Colonic mucosa (tissue), 4 donors: ENCODE measurements at regions not wholly inside any gene's neighbourhood (a gene's known extent, or its start where the extent isn't known, plus 50 kb on each side); places are given as distances from the start of the nearest gene placed in this dataset.
A peak's percentile ranks its signal among the peaks of the same experiment; 100 is the strongest.
"Not testable (repeated sequence)": the region's sequence is repeated elsewhere in the genome, so short reads cannot be mapped to it uniquely, and the experiment has no call there.

Source experiments
- DNase-seq: peaks from one replicate; pipeline ENCODE4 v3.0.0-alpha.2; 2020
- H3K27ac ChIP-seq: fragments of 200-600 bp; one replicate; pipeline ENCODE4 v1.8.0; 2021
- H3K27me3 ChIP-seq: fragments of 200-600 bp; one replicate; pipeline ENCODE4 v1.8.0; 2021
- H3K36me3 ChIP-seq: fragments of 200-600 bp; one replicate; pipeline ENCODE4 v1.8.0; 2021
- H3K4me1 ChIP-seq: fragments of 200-600 bp; one replicate; pipeline ENCODE4 v1.8.0; 2021; ENCODE audit warnings: mild to moderate bottlenecking
- H3K4me3 ChIP-seq: fragments of 200-600 bp; one replicate; pipeline ENCODE4 v1.8.0; 2021
- H3K9ac ChIP-seq, 2 donors: one replicate each; pipeline ENCODE4 v1.7.0; 2013; ENCODE audit warnings: control low read depth in 2 of 2, low read depth in 2 of 2, low read length in 2 of 2
- H3K9me3 ChIP-seq: fragments of 200-600 bp; one replicate; pipeline ENCODE4 v1.8.0; 2021
- CTCF ChIP-seq: fragments of 200-600 bp; IDR thresholded peaks from one replicate; pipeline ENCODE4 v1.8.0; 2022; ENCODE audit warnings: antibody characterized with exemption, mild to moderate bottlenecking
- intact Hi-C: fragments of 100-400 bp; cut with DNase I; formaldehyde crosslinking; loops from one replicate; pipeline ENCODE4 v1.14.1; 2022
- donor health status: healthy.
- donor health status: DM: no; HTN: no; CAD: no.
- donor health status: DM: no; HTN: no; CAD: no.

- H3K27me3 ChIP-seq = no peaks in the 10 kb centered on the region
- H3K27ac ChIP-seq = no peak overlapping the region
- H3K9ac ChIP-seq = no peak overlapping the region
- H3K9me3 ChIP-seq = no peaks in the 10 kb centered on the region
- no peak for TF ChIP-seq CTCF
- intact Hi-C loops = no loop called here
- no peaks in the 10 kb centered on the region for H3K36me3 ChIP-seq
- no peaks in the 10 kb centered on the region for H3K4me1 ChIP-seq
- DNase-seq = no peak
- no peak overlapping the region for H3K4me3 ChIP-seq
Measured at GRCh38 chr5:108696951-108697715, 50.6 kb upstream of the FER start.

- no peaks in the 10 kb centered on the region for H3K9me3 ChIP-seq
- no peaks in the 10 kb centered on the region for H3K36me3 ChIP-seq
- no peak overlapping the region for H3K27ac ChIP-seq
- H3K4me3 ChIP-seq = no peak overlapping the region
- no peak overlapping the region for H3K9ac ChIP-seq
- intact Hi-C loops = no loop called here
- H3K4me1 ChIP-seq = no peaks in the 10 kb centered on the region
- DNase-seq = no peak
- H3K27me3 ChIP-seq = no peaks in the 10 kb centered on the region
- TF ChIP-seq CTCF = no peak
Measured at GRCh38 chr5:108696407-108696806, 51.3 kb upstream of the FER start.

GRCh38 chr5:108688485-108688884 is 59.2 kb upstream of the FER start:
- Histone ChIP-seq H3K27ac (no peak overlapping the region), H3K4me1 (no peaks in the 10 kb centered on the region), H3K4me3 (no peak overlapping the region), H3K27me3 (no peaks in the 10 kb centered on the region), H3K9ac (no peak overlapping the region), H3K36me3 (no peaks in the 10 kb centered on the region), H3K9me3 (no peaks in the 10 kb centered on the region)
- intact Hi-C loops = no loop called here
- DNase-seq = no peak
- TF ChIP-seq CTCF = no peak

DNA sequence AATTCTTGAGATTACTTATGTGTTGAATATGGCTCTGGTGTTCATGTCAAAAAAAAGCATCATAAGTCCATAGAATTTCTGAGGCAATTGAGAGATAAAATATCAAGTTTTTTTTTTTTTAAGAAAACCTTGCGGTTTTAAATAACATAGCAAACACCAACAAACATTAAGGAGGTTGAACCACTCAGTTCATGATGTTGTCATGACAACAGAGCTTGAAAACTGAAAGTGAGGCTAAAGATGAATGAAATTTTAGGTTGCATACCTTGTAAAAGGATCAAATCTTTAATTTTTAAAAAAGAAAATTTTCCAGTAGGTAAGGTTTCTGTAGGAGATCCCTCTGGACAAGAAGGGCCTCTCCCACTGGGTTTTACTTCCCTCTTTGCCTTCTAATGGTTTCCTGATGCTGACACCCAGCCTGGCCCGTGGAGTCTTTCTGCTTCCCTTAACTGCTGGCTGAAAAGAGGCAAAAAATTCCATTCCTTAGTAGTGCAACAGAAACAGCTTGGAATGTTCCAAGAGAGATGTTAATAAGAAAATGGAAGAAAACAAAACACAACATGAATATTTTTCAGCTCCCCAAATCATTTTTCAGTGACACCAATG is 60.0 kb upstream of the FER start:
- H3K9me3 ChIP-seq = no peaks in the 10 kb centered on the region
- H3K4me1 ChIP-seq = no peaks in the 10 kb centered on the region
- DNase-seq = no peak
- H3K4me3 ChIP-seq = no peak overlapping the region
- H3K27ac ChIP-seq = no peak overlapping the region
- H3K27me3 ChIP-seq = no peaks in the 10 kb centered on the region
- no peak overlapping the region for H3K9ac ChIP-seq
- H3K36me3 ChIP-seq = no peaks in the 10 kb centered on the region
- intact Hi-C loops = no loop called here
- TF ChIP-seq CTCF = no peak

DNA sequence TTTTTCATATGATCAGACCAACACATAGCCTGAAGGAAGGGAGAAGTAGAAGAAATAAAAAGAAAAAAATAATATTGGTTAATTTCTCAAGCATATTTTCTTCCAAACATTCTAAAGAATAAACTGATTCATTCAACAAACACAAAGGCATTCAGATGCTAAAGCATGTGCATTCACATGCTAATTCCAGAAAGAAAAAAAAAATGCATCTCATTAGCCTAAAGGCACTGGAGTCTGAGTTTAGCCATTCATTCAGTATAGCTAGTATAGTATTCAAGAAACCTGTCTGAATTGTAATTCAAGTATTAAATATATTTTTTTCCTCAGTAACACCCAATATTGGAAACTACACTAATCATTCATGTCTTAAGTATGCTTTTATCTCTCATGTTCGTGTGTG is 61.0 kb upstream of the FER start:
- Histone ChIP-seq H3K27ac (no peak overlapping the region), H3K9me3 (no peaks in the 10 kb centered on the region), H3K9ac (no peak overlapping the region), H3K27me3 (no peaks in the 10 kb centered on the region), H3K36me3 (no peaks in the 10 kb centered on the region), H3K4me3 (no peak overlapping the region), H3K4me1 (no peaks in the 10 kb centered on the region)
- DNase-seq = no peak
- TF ChIP-seq CTCF = no peak
- intact Hi-C loops = no loop called here

DNA sequence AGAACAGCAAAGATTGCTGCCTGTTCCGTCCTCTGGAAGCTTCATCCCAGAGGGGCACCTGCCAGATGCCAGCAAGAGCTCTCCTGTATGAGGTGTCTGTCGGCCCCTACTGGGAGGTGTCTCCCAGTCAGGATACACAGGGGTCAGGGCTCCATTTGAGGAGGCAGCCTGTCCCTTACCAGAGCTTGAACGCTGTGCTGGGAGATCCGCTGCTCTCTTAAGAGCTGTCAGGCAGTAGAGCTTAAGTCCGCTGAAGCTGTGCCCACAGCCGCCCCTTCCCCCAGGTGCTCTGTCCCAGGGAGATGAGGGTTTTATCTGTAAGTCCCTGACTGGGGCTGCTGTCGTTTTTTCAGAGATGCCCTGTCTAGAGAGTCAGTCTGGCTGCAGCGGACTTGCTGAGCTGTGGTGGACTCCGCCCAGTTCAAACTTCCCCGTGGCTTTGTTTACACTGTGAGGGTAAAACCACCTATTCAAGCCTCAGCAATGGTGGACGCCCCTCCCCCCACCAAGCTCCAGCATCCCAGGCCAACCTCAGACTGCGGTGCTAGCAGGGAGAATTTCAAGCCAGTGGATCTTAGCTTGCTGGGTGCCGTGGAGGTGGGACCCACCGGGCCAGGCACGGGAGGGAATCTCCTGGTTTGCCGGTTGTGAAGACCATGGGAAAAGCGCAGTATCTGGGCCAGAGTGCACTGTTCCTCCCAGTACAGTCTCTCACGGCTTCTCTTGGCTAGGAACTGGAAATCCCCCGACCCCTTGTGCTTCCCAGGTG is 62.1 kb upstream of the FER start:
- H3K4me1 ChIP-seq, H3K9me3 ChIP-seq, H3K9ac ChIP-seq, H3K27ac ChIP-seq, H3K36me3 ChIP-seq, H3K4me3 ChIP-seq, intact Hi-C loops, H3K27me3 ChIP-seq: not testable (repeated sequence)
- peak; percentile 81 for DNase-seq
